H7 (cell line): ENCODE measurements at regions not wholly inside any gene's neighbourhood (a gene's known extent, or its start where the extent isn't known, plus 50 kb on each side); places are given as distances from the start of the nearest gene placed in this dataset.
"Not testable (repeated sequence)": the region's sequence is repeated elsewhere in the genome, so short reads cannot be mapped to it uniquely, and the experiment has no call there.

Source experiments
- DNase-seq: peaks from one replicate; pipeline ENCODE4 v3.0.0; 2012
- H3K27me3 ChIP-seq: 2 replicates; pipeline ENCODE4 v1.6.0; 2011; ENCODE audit warnings: mild to moderate bottlenecking, low read length; ENCODE audit not compliant: control insufficient read depth, insufficient read depth
- H3K36me3 ChIP-seq: replicated peaks from 2 replicates; pipeline ENCODE4 v1.5.1; 2011; ENCODE audit warnings: low read length; ENCODE audit not compliant: control insufficient read depth, insufficient read depth
- H3K4me3 ChIP-seq: 2 replicates; pipeline ENCODE4 v1.5.1; 2011; ENCODE audit warnings: low read depth, mild to moderate bottlenecking, control low read depth, low read length, moderate library complexity; ENCODE audit not compliant: insufficient read depth

DNA sequence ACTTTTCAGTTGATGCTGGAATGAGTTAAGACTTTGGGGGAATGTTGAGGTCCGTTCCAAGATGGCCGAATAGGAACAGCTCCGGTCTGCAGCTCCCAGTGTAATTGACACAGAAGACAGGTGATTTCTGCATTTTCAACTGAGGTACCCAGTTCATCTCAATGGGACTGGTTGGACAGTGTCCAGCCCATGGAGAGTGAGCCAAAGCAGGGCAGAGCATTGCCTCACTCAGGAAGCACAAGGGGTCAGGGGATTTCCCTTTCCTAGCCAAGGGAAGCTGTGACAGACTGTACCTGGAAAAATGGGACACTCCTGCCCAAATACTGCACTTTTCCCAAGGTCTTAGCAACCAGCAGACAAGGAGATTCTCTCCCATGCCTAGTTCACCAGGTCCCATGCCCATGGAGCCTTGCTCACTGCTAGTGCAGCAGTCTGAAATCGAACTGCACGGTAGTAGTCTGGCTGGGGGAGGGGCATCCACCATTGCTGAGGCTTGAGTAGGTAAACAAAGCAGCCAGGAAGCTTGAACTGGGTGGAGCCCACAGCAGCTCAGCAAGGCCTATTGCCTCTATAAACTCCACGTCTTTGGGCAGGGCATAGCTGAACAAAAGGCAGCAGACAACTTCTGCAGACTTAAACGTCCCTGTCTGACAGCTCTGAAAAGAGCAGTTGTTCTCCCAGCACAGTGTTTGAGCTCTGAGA, 231.0 kb downstream of the CHIC2 start:
- not testable (repeated sequence) for DNase-seq, H3K27me3 ChIP-seq, H3K36me3 ChIP-seq

DNA sequence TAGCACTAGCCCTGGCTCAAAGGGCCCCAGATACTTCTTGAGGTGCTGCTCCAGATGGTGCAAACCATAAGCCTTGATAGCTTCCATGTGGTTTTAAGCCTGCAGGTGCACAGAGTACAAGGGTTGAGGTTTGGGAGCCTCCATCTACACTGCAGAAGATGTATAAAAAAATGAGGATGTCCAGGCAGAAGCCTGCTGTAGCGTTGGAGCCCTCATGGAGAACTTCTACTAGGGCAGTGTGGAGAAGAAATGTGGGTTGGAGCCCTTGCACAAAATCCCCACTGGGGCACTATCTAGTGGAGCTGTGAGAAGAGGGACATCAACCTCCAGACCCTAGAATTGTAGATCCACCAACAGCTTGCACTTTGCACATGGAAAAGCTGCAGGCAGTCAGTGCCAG, 231.9 kb downstream of the CHIC2 start:
- no peaks in the 10 kb centered on the region for H3K27me3 ChIP-seq
- no peaks in the 10 kb centered on the region for H3K36me3 ChIP-seq
- H3K4me3 ChIP-seq = no peak overlapping the region
- DNase-seq = no peak

More for the DNA sequence above, 231.0 kb downstream of the CHIC2 start:
- not testable (repeated sequence) for H3K4me3 ChIP-seq

DNA sequence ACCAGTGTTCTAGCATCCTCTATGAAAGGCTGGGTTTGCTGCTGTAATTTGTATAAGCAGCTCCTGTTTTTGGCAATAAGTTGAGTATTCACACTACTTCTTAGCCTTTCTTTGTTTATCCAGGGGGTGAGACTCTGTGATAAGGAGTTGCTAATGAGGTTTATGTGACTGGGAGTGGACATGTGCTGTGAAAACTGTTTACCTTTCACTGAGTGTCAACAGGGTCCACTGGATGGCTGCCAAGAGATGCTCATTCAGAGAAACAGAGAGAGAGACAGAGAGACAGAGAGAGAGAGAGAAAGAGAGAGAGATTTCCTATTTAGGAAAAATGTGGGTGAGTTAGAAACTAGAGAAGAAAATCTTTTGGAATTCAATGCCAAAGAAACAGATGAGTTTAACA, 233.9 kb downstream of the CHIC2 start:
- Histone ChIP-seq H3K27me3 (no peaks in the 10 kb centered on the region), H3K36me3 (no peaks in the 10 kb centered on the region), H3K4me3 (no peak overlapping the region)
- no peak for DNase-seq

DNA sequence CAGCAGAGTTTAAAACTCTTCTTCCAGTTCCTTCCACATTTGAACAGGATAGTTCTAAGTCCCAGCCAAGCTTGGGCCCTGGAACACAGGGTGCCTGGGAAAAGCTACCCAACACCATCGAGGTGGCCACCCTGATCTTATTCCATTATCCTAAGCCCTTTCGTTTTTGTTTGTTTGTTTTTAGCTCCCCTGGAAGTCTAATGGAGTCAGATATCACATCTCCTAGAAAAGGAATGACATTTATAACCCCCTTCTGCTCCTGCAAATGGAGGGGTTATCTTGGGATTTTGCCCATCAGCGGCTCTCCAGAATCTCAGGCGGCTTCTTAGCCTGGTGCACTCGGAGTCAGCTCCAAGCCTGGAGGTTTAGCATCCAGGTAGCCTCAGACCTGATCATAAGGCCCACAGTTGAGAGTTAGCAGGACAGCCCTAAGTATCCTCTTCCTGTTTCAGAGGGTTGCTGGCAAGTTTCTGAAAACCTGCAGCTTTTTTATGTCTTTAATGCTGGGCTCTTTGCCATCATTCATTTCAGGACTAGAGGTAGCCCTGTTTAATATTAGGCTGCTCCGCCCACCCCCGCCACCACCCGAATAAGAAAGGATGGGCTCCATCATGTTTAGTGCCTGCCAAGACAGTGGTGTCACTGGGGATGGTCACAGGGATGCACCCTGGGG, 230.0 kb upstream of the LNX1 start:
- peak; percentile 4 for DNase-seq
- no peaks in the 10 kb centered on the region for H3K36me3 ChIP-seq
- no peaks in the 10 kb centered on the region for H3K27me3 ChIP-seq
- H3K4me3 ChIP-seq = no peak overlapping the region

DNA sequence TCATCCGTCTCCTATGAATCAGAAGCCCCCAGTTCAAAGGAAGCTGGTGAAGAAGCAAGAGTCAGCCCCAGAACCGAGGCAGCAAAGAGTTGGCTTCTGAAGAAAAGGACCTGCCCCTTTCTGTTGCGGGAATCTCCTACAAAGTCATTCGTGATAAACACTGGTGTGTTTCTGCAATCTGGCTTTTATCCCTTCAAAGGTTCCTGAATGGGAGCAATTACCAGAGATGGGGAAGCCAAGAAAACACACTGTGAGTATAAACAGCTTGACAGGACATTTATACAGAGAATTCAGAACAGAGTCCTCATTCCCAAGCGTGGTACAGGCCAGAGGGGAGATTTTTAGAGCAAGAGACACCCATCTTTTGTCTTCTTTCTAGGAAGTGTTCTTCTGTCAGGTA, 226.8 kb upstream of the LNX1 start:
- no peak for DNase-seq
- no peak overlapping the region for H3K4me3 ChIP-seq
- no peaks in the 10 kb centered on the region for H3K27me3 ChIP-seq
- H3K36me3 ChIP-seq = no peaks in the 10 kb centered on the region

DNA sequence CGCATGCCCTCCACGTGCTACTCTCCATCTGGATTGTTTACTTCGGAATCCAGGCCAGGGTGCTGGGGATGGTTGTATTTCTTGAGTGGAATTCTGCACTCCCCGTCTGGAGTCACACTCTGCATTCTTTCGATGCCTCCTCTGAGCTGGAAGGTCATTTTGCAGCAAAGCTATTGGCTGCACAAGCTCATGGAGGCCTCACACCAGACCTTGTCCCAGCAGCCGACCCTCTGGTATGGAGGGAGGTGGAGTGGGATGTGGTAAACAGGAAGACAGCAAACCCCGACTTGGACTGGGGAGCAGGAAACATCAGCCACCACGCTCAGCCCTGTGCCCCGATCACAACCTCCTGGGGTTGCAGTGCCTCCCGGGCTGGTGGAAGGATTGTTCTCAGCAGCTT, 225.3 kb upstream of the LNX1 start:
- no peak for DNase-seq
- Histone ChIP-seq H3K27me3 (no peaks in the 10 kb centered on the region), H3K36me3 (no peaks in the 10 kb centered on the region), H3K4me3 (no peak overlapping the region)

DNA sequence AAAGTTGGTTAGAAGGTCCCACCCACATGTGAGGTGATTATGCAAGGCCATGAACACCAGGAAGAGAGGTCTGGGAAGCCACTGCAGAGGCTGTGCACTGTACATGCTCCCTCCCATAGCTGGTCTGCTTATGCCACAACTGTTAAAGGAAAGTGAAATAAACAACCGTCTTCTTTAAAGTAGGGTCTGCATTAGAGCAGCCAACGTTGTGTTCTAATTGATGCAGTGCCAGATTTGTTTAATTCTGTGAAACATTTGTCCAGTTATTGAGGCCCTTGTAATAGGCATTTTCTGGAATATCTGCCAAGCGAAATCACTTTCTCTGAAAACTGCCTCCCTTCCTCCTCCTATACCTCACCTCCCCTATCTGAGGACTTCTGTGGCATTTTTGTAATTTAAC, 224.0 kb upstream of the LNX1 start:
- no peak for DNase-seq
- H3K27me3 ChIP-seq = no peaks in the 10 kb centered on the region
- no peak overlapping the region for H3K4me3 ChIP-seq
- no peaks in the 10 kb centered on the region for H3K36me3 ChIP-seq

DNA sequence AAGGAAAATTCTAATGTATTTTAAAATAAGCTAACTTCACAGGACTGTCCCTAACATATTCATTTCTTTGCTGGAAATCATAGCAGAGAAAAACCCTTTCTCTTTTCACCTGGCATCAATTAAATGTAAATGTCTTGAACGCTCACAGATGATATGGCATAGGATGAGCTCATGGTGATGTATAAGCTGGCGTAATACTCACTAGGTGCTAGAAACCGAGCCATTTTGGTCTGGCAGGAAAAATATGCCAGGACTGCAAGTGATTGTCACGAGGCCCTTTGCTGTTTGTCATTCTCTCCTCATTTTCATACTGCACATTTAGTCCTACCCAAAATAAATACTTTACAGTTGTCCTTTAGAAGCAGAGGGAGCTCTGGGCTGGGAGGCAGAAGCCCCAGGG, 222.7 kb upstream of the LNX1 start:
- H3K27me3 ChIP-seq = no peaks in the 10 kb centered on the region
- no peak overlapping the region for H3K4me3 ChIP-seq
- DNase-seq = no peak
- H3K36me3 ChIP-seq = no peaks in the 10 kb centered on the region

DNA sequence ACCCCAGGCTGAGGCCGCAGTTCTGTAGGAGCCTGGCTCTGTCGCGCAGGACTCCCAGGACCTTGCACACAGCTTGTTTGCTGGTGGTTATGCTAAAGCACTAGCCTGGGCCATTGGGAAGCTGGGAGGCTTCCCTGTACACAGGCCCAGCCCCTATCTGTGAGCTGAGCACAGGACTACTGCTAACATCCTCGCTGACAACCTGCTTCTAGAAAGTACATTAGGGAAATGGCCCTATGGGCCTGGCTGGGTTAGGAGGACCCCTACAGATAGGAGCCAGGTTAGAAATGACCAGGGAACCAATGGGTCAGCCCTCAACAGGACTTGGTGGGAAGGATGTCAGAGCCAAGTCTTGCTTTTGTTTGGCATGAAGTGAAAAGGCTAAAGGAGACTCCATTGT, 219.4 kb upstream of the LNX1 start:
- Histone ChIP-seq H3K4me3 (no peak overlapping the region), H3K36me3 (no peaks in the 10 kb centered on the region), H3K27me3 (no peaks in the 10 kb centered on the region)
- no peak for DNase-seq

DNA sequence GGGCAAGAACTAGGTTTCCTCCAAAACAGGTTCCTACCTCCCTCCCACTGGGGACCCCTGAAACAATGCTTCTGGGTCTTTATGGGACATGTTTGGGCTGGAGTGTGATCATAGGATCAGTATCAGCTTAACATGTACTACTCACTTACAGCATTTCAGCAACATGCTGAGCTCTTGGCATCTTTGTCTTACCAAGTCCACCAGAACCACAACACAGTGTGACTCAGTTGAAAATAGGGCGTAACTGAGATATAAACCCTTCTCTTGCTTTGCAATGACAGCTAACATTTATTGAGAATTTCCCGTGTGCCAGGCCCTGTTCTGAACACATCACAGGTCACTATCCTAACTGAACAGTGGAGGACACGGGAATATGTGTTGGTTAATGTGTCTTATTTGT, 218.5 kb upstream of the LNX1 start:
- no peaks in the 10 kb centered on the region for H3K27me3 ChIP-seq
- no peak overlapping the region for H3K4me3 ChIP-seq

DNA sequence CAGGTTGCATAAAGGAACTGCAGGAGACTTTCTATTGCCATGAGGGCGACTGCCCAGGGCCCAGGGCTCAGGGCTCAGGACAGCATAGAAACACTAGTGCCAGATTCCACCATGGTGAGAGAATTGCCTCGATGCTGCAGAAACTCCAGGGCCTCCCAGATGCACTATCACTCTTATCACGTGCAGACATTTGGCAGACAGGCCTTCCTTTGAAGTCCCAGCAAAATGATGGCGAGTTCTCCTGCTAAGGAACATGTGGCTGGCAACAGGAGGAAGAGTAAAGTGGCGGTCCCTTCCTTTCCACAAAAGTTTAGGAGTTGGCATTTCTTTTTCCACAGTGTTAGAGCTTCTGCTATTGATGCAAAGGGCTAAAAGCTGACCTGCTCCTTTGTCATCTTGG, 214.0 kb upstream of the LNX1 start:
- H3K4me3 ChIP-seq = no peak overlapping the region
- H3K36me3 ChIP-seq = no peaks in the 10 kb centered on the region
- H3K27me3 ChIP-seq = no peaks in the 10 kb centered on the region
- no peak for DNase-seq

More for the DNA sequence above, 218.5 kb upstream of the LNX1 start:
- no peaks in the 10 kb centered on the region for H3K36me3 ChIP-seq
- DNase-seq = no peak

DNA sequence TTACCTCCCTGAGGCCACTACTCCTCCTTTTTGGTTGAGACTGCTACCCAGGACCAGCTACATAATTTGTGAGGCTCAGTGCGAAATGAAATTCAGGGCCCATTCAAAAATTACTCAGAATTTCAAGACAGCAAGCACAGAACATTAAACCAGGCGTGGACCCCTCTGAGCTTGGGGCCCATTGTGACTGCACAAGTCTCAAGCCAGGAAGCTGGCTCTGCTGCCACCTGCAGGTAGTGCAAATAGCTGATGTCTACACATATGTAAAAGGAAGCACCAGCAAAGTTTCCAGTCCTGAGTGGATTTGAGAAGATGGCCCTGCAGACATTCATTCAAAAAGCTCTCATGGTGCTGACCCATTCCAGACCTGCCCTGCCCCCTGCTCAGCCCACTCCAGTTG, 213.4 kb upstream of the LNX1 start:
- peak; percentile 23 for DNase-seq

DNA sequence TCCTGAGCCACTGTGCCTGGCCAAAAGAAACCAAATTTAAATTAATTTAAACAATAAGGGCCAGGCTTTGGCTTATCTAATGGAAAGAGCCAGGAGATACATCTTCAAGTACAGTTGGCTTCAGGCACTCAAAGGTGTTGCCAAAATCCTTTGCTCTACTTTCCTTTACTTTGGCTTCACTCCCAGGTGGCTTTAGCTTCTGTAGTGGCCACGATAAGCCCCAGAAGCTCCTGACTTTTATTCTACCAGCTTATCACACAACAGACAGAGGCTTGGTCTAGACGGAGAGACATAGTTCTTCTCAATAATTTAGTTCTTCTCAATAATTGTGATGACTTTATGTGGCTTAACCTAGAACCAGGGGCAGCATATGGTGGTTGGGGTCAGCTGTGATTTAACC, 211.2 kb upstream of the LNX1 start:
- no peak overlapping the region for H3K4me3 ChIP-seq
- H3K36me3 ChIP-seq = no peaks in the 10 kb centered on the region
- no peak for DNase-seq
- no peaks in the 10 kb centered on the region for H3K27me3 ChIP-seq

More for the DNA sequence above, 213.4 kb upstream of the LNX1 start:
- H3K4me3 ChIP-seq = no peak overlapping the region
- no peaks in the 10 kb centered on the region for H3K36me3 ChIP-seq
- no peaks in the 10 kb centered on the region for H3K27me3 ChIP-seq

DNA sequence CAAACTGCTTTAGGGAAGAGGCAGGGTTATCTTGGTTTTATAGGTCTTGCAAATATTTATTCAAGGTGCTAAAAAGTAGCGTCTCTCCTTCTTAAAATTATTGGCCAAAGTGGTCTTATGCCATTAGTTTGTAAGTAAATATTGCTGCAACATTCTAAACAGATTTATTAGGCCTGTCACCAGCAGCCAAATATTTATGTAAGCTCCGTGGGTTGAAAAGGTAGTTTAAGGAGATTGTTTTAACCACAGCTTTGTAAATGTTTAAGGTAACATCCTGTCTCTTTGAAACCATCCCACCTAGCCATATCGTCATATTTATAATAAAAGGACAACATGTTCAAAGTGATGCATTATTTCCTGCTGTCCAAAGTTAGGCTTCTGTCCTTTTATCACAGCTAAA, 210.1 kb upstream of the LNX1 start:
- Histone ChIP-seq H3K4me3 (no peak overlapping the region), H3K36me3 (no peaks in the 10 kb centered on the region), H3K27me3 (no peaks in the 10 kb centered on the region)
- no peak for DNase-seq

DNA sequence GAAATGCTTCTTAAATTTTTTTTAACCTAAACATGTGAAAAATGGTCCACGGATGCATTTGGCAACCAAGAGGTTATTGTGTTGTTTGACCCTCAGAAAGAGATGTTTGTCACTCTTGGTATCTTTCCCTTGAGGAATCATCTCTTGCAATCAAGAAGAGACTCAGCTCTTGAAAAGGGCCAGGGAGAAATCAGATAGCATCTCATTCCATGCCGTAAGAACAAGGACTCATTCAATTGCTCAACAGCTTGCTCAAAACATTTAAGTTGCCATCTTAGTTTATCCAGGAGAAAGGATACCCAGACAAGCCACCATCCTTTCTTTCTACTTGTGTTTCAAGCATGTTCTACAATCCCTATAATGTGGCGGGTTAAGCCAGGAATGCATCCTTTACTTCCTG, 209.5 kb upstream of the LNX1 start:
- no peak for DNase-seq
- Histone ChIP-seq H3K4me3 (no peak overlapping the region), H3K36me3 (no peaks in the 10 kb centered on the region), H3K27me3 (no peaks in the 10 kb centered on the region)
